GM13977 (cell line): ENCODE measurements at regions not wholly inside any gene's neighbourhood (a gene's known extent, or its start where the extent isn't known, plus 50 kb on each side); places are given as distances from the start of the nearest gene placed in this dataset.

ENCODE experiments used
- DNase-seq: peaks from one replicate; pipeline ENCODE4 v3.0.0; 2012; ENCODE audit warnings: low spot score
- in situ Hi-C: fragments of 300-500 bp; cut with MboI; formaldehyde crosslinking; loops from one replicate; pipeline ENCODE4 v1.12.0; 2022; ENCODE audit warnings: low sequenced_read_pairs, low pct_unique_long_range_greater_than_20kb, mixed read lengths, inconsistent platforms; ENCODE audit not compliant: unreplicated experiment
- TF ChIP-seq, protein P1 (sequence below): IDR thresholded peaks from 2 replicates; pipeline ENCODE4 v1.5.1; 2012; ENCODE audit warnings: mild to moderate bottlenecking, control low read depth; ENCODE audit not compliant: insufficient read depth; ENCODE audit errors: extremely low read depth, missing control alignments

DNA sequence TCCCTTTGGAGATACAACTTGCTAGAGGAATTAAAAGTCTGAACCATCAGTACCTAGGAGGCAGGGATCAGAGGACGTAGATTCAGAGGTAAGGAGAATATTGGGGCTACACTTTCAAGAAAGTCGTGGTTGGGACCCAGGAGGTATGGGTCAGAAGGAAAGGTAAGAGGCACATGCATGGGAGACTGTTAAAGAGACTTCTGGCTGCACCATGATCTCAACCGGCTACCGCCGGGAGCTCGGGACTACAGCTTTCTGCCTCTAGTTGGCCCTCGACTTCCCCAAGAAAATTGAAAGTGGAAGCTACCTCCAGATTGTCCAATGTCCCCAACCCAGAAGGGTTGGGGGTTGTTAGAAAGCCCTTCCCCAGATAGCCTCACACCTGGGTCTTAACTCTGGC is 355.7 kb upstream of the TMPRSS15 start:
- TF ChIP-seq, protein P1, sequence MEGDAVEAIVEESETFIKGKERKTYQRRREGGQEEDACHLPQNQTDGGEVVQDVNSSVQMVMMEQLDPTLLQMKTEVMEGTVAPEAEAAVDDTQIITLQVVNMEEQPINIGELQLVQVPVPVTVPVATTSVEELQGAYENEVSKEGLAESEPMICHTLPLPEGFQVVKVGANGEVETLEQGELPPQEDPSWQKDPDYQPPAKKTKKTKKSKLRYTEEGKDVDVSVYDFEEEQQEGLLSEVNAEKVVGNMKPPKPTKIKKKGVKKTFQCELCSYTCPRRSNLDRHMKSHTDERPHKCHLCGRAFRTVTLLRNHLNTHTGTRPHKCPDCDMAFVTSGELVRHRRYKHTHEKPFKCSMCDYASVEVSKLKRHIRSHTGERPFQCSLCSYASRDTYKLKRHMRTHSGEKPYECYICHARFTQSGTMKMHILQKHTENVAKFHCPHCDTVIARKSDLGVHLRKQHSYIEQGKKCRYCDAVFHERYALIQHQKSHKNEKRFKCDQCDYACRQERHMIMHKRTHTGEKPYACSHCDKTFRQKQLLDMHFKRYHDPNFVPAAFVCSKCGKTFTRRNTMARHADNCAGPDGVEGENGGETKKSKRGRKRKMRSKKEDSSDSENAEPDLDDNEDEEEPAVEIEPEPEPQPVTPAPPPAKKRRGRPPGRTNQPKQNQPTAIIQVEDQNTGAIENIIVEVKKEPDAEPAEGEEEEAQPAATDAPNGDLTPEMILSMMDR = no peak
- in situ Hi-C loops = no loop called here
- no peak for DNase-seq

DNA sequence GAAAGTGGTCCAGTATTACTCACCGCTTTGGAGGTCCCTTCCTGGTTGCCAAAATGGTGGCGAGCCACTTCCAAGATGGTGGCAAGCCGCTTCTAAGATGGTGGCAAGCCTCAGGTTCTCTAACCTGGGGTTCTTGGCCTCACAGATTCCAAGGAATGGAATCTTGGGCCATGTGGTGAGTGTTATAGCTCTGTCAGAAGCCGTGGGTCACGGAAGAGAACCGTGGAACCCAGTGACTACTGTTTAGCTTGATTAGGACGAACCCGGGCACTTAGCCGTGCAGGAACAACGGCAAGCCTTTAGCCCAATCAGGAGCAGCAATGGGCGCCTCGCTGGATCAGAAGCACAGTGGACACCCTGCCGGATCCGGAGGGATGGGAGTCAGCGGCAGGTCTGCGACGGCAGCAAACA is 356.2 kb upstream of the TMPRSS15 start:
- TF ChIP-seq, protein P1 = no peak
- in situ Hi-C loops = no loop called here
- no peak for DNase-seq

DNA sequence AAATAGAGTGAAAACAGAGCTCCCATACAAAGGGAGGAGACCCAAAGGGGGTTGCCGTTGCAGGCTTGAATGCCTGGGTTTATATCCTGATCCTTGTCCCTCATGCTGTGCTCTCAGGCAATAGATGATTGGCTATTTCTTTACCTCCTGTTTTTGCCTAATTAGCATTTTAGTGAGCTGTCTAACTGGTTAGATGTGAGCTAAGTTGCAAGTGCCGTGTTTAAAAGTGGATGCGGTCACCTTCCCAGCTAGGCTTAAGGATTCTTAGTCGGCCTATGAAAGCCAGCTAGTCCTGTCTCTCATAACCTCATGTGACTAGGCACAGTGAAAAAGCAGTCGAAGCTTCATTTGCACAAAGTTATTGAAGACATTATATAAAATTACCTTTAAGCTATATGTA is 356.7 kb upstream of the TMPRSS15 start:
- DNase-seq = no peak
- TF ChIP-seq, protein P1 = no peak
- in situ Hi-C loops = no loop called here

DNA sequence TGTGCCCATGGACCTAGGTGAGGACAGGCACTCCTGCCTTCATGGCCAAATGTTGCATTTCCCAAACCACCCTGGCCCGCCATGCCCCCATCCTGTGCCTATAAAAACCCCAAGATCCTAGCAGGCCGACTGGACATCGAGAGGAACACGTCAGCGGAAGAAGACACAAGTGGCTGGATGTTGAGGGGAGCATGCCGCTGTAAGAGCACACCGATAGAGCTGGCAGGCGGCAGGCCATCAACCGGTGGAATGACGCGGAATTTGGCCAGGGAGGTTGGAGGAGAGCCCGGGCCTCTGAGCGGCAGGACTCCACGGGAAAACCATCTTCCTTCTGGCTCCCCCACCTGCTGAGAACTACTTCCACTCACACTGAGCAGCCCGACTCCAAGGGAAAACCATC is 361.1 kb upstream of the TMPRSS15 start:
- TF ChIP-seq, protein P1 = no peak
- no peak for DNase-seq
- in situ Hi-C loops = no loop called here

DNA sequence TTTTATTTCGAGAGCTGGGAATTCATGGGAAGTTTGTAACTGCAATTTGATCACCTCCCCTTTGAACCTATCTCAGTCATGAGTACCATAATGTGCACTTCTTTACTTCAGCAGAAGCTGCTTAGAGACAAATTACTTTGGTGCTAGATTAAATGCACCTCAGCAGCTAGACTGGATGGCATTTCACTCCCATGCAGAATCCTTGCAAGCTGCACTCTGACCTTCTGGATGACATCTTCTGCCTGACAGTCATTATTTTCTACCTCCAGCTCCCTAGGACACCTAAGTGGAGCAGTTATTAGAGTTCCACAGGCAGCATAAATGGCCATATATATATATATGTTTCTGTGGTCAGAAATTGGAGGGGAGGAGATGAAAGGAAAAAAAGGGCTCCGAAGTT is 366.0 kb upstream of the TMPRSS15 start:
- TF ChIP-seq, protein P1 = no peak
- no peak for DNase-seq
- in situ Hi-C loops = no loop called here

DNA sequence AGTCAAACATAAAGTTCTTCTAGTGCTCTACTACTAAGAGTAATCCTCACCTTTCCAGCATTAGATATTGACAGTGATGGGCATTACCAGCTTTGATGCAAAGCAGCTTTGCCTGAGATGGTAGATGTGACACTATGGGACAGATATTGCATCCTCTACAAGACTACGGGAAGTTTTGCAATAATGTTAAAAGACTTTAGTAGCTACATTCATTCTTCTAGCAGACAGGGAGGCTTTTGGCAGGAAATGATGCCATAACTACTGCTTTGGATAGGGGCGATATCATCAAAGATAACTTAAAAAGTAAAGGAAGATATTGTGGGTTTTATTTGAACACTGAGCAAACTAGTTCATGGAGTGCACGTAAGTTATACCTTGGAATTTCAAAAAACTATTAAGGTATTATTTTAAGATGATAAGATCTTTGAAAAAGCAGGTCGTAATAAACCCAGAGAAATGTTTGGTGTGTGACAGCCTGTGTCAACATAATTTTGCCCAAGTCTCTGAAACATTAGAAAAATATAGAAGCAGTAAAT is 368.3 kb upstream of the TMPRSS15 start:
- no peak for DNase-seq
- in situ Hi-C loops = no loop called here
- TF ChIP-seq, protein P1 = no peak

DNA sequence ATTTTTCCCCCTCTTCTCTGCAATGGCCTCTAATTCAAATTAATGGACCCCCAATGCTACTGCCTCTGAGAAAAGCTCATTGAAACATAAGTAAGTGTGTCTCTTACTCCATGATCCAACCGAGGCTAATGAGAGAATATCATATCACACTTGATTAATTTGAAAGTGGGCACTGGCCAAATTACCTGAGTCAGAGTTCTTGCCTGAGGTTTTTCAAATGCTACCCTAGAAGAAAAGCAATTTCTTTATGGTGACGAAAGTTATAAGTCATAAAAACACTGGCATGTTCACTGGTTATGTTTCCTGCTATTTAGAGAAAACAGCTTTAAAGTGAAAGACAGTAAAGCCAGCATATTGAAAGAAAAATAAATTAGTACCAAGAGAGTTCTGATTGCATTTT is 368.8 kb upstream of the TMPRSS15 start:
- no peak for DNase-seq
- in situ Hi-C loops = no loop called here
- TF ChIP-seq, protein P1 = no peak
